ENCODE measurements at regions not wholly inside any gene's neighbourhood (a gene's known extent, or its start where the extent isn't known, plus 50 kb on each side); places are given as distances from the start of the nearest gene placed in this dataset.
"Not testable (repeated sequence)": the region's sequence is repeated elsewhere in the genome, so short reads cannot be mapped to it uniquely, and the experiment has no call there.

GRCh38 chr3:70620956-70621355 is 308.5 kb upstream of the MDFIC2 start:
- no peak for FAIRE-seq

DNA sequence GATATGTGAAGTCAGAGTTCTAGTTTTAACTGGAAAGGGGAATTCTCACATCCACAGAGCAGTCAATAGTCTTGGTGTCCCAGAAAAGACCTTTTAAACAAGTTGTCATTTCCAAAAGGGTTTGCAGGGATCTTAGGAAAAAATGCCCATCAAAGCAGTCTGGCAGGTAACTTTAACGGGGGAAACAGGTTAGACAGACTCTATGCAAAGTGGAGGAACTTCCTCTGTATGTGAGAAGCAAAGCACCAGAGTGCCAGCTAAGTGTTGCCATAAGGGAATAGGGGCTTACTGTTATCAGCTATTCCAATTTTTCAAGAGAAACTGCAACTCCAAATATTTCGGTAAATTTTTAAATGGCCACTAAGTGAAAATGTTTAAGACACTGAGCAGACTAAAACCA is 307.9 kb upstream of the MDFIC2 start:
- FAIRE-seq: no peak

DNA sequence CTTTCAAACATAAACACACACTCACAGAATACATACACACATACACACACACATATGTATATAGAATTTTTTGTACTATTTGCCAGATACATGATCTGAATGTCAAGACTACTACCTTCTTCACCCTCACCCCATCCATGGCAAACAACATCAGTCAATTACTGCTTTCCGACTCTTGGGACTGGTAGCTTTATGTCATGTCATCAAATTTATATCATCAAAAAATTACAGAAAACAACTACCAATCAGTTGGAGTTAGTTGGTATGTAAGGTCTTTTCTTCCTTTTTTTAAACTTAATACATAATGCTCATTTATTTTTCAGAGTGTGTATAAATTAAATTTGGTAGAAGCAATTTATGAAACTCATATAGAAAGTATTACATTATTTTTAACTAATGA is 305.7 kb upstream of the MDFIC2 start:
- FAIRE-seq: no peak

- FAIRE-seq: not testable (repeated sequence)
These were observed 304.9 kb upstream of the MDFIC2 start for GRCh38 chr3:70617349-70617748.

DNA sequence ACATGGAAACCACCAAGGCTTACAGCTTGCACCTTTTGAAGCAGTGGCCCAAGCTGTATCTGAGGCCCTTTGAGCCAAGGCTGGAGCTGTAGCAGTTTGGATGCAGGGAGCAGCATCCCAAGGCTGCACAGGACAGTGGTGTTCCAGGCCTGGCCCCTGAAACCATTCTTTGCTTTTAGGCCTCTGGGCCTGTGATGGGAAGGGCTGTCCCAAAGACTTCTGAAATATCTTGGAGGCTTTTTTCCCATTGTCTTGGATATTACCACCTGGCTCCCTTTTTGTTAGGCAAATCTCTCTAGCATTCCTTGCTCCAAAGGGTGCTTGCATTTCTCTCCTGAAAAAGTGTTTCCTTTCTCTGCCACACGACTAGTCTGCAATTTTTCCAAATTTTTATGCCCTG is 302.8 kb upstream of the MDFIC2 start:
- no peak for FAIRE-seq

DNA sequence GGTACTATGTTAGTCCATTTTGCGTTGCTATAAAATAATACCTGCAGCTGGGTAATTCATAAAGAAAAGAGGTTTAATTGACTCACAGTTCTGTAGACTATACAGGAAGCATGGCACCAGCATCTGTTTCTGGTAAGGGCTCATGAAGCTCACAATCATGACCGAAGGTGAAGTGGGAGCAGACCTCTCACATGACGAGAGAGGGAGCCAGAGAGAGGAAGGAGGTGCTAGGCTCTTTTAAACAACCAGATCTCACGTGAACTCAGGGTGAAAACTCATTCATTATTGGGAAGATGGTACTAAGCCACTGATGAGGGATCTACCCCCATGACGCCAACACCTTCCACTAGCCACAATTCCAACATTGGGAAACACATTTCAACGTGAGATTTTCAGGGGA is 301.7 kb upstream of the MDFIC2 start:
- FAIRE-seq: no peak

GRCh38 chr3:70612920-70613319 is 300.5 kb upstream of the MDFIC2 start:
- no peak for FAIRE-seq

GRCh38 chr3:70611667-70612277 is 299.3 kb upstream of the MDFIC2 start:
- FAIRE-seq: not testable (repeated sequence)

- FAIRE-seq: no peak
These were observed 296.0 kb upstream of the MDFIC2 start for GRCh38 chr3:70608434-70608833.

DNA sequence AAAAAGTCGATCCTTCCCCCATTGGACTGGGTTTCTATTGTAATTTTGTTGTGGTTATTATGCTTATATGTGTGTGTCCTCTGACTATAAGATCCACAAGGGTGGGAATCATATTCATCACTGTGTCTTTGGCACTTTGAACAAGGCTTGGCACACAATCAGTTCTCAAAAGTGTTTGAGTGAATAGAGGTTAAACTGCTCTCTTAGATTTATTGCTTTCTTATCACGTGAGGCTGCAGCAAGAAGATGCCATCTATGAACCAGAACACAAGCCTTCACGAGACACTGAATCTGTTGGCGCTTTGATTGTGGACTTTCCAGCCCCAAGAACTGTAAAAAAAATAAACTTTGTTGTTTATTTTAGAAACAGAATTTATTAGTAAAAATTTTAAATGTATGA is 295.0 kb upstream of the MDFIC2 start:
- FAIRE-seq: no peak

DNA sequence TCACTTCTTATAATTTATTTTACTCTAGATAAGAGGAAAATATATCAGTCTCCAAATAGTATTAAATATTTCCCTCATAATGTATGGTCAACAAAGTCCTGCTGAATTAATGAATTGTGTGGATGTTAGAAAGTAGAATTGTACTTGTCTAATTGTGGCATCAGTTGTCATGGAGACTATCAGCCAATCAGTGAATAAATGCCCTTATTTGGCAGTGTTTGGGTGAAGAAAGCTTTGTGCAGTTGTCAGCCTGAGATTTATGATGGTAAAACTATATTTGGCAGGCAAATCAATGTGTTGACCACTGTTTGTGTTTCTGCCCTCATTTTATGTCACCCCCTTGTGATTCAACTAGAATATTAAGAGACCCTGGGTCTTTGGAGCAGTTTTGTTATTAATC is 293.6 kb upstream of the MDFIC2 start:
- FAIRE-seq: no peak

DNA sequence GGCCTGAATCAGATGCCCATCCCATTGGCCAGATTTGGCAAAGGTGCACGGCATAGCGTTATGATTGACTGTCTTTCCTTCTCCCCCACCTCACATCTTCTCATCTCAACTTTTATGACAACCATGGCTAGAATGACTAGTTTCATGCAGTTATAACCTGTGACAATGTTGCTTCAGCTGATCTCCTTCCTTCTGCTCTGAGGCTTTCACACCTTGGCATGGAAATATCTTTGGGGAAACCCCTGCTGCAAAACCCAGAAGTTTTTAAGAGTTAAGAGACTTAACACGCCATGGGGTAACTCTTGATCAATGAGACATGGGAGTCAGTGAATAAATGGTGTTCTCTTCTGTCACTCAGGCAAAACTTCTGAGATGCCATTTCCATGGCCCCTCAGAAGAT is 290.7 kb upstream of the MDFIC2 start:
- no peak for FAIRE-seq

DNA sequence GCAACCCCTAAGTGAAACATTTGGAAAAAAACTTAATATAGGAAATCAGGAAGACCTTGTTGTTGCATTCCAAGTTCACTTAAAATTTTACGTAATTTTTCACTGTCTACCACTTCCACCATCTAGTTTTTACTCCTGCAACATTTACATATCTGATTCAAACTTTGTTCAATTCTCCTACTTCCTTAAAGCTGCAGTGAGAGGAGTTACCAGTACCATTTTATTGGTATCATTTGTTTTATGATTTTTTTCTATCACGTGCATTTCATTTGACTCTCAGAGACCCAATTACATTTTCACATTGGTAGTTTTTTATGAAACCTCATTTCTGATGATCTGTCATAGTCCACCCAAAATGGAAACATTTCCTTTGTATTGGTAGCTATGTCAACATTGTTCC is 284.9 kb upstream of the MDFIC2 start:
- no peak for FAIRE-seq

GRCh38 chr3:70583682-70584081 is 271.2 kb upstream of the MDFIC2 start:
- no peak for FAIRE-seq

- FAIRE-seq: no peak
These were observed 270.4 kb upstream of the MDFIC2 start for GRCh38 chr3:70582803-70583202.

DNA sequence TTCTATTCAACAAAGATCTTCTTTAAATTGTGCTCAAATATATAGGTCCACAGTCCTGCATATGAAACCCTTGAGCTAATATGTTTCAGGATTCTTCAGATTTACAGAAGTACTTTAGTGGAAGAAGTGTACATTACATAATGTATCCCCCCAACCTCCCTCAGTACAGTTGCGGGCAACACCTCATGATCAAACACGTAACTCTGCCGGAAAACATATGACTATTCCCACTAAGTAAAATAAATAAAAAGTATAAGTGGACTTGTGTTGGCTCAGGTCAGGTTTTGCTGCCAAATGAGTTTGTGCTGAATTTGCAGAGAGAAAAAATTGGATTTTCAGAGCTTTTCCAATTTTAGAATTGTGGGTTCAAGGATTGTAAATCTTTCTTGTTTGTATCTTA is 267.6 kb upstream of the MDFIC2 start:
- FAIRE-seq: no peak

GRCh38 chr3:70571696-70572095 is 259.3 kb upstream of the MDFIC2 start:
- no peak for FAIRE-seq

DNA sequence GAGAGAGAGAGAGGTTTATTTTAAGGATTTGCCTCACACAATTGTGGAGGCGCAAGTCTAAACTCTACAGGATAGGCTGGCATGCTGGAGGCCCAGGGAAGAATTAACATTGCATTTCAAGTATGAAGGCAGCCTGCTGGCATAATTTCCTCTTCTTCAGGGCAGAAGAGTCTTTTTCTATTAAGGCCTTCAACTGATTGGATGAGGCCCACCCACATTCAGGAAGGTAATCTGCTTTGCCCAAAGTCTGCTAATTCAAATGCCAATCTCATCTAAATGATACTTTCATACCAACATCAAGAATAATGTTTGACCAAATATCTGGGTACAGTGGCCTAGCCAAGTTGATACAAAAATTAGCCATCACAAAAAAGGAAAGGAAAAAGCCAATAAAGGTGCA is 258.1 kb upstream of the MDFIC2 start:
- FAIRE-seq: no peak

DNA sequence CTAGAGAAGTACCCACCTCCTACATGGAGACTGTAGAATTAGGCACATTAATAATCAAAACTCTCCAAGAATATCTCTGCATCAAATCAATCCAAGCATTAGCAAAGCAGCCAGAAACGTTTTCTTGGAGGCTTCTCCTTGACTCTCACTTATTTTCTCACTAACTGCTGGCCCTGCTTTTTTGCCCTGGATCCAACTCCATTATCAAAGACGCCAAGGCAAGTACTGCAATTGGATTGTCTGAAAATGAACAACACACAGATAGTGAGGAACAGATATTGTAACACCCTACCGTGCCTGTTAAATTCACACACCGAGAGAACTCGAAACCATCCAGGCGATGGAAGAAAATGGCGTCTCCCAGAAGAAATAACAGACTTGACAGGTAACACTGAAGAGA is 256.2 kb upstream of the MDFIC2 start:
- FAIRE-seq: no peak

DNA sequence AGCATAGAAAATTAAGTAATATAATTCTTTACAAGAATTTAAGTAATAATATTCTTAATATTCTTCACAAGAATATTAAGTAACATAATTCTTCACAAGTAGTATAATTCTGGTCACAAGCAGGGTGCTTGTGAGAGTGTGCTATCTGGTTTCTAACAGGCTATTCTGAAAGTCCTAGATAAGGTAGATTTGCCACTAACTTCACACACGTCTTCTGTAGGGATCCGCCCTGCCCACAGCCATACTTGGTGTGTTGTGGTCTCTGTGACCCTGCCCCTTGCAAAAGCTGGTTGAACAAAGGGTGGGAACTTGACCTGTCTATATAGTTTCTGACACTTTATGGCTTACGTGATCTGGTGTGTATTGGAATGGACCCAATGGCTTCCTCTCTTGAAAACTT is 253.4 kb upstream of the MDFIC2 start:
- no peak for FAIRE-seq

DNA sequence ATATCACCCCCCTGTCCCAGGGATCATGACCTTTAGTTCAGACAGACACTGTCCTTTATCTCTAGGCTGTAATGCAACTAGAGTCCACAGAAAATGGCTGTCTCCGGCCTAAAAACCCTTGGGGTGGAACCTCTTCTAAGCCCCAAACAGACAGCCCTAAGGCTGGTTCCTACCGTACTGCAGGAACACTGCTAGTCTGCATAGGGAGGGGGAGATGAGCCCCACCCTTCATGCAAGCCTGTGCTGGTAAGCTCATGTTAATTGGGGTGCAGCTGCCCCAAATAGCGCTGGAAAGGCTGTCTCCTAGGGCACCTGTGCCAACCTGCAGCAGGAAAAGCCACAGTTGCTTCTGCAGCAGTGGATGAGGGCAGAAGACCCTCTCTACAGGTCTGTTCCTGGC is 252.1 kb upstream of the MDFIC2 start:
- FAIRE-seq: no peak

- no peak for FAIRE-seq
These were observed 249.4 kb upstream of the MDFIC2 start for GRCh38 chr3:70561796-70562195.

DNA sequence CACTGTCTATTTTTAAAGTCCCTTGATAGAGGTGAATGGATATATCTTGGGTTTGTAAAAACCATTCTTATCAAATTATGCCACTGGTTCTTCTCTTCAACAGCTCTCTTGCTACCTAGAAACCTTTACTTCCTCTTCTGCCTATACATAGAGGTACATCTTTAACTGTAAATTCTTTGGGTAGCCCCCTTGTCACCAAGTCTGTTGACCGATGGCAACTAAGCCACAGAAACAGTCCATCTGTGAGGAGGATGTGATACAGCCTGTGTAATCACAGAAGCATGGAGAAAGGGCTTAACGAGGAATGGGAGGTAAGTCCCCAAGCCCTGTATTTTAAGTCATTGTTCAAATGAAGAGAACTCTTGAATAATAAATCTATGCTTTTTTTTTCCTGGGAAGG is 246.5 kb upstream of the MDFIC2 start:
- no peak for FAIRE-seq

DNA sequence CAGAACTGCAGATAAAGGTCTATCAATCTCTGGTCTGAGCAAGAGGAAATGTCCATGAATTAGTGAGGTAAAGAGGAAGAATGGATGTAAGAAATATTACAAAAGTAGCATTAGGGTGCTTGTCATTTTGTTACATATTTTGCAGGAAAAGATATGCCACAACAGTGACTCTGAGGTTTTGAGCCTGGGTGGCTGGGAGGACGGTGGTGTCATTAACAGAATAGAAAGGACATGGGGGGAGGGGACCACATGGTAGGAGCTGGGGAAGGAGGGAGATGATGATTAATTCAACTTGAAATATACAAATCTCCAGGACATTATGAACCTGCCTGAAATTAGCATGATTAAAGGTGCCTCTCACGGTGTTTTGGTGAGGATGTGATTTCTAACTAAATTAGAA is 245.5 kb upstream of the MDFIC2 start:
- no peak for FAIRE-seq

- no peak for FAIRE-seq
These were observed 243.6 kb upstream of the MDFIC2 start for GRCh38 chr3:70556056-70556455.

GRCh38 chr3:70554170-70554569 is 241.7 kb upstream of the MDFIC2 start:
- no peak for FAIRE-seq

Data from A204.1 (cell line).